WERI-Rb-1 (cell line): ENCODE measurements at regions not wholly inside any gene's neighbourhood (a gene's known extent, or its start where the extent isn't known, plus 50 kb on each side); places are given as distances from the start of the nearest gene placed in this dataset.

Experiments used
- DNase-seq: peaks from one replicate; pipeline ENCODE4 v3.0.0-alpha.2; 2020
- H3K27ac ChIP-seq: fragments of 250-450 bp; sonication (Bioruptor Pico); 2 replicates; pipeline ENCODE4 v1.5.1; 2020; ENCODE audit warnings: mild to moderate bottlenecking, moderate library complexity
- H3K27me3 ChIP-seq: fragments of 250-450 bp; sonication (Bioruptor Pico); 2 replicates; pipeline ENCODE4 v1.5.1; 2021; ENCODE audit warnings: mild to moderate bottlenecking, low read depth, moderate library complexity; ENCODE audit not compliant: insufficient read depth, severe bottlenecking
- H3K36me3 ChIP-seq: fragments of 250-450 bp; sonication (Bioruptor Pico); 2 replicates; pipeline ENCODE4 v1.5.1; 2020; ENCODE audit warnings: mild to moderate bottlenecking, moderate library complexity
- H3K4me3 ChIP-seq: 2 replicates; pipeline ENCODE4 v1.5.1; 2011; ENCODE audit warnings: low read depth, mild to moderate bottlenecking, control low read depth, low read length
- H3K9me3 ChIP-seq: fragments of 250-450 bp; sonication (Bioruptor Pico); 2 replicates; pipeline ENCODE4 v1.5.1; 2021; ENCODE audit warnings: mild to moderate bottlenecking, moderate library complexity; ENCODE audit not compliant: severe bottlenecking
- TF ChIP-seq, protein P1 (sequence below): IDR thresholded peaks from 2 replicates; pipeline ENCODE4 v1.5.1; 2011; ENCODE audit warnings: low read depth, mild to moderate bottlenecking, control low read depth, inconsistent platforms, low read length

DNA sequence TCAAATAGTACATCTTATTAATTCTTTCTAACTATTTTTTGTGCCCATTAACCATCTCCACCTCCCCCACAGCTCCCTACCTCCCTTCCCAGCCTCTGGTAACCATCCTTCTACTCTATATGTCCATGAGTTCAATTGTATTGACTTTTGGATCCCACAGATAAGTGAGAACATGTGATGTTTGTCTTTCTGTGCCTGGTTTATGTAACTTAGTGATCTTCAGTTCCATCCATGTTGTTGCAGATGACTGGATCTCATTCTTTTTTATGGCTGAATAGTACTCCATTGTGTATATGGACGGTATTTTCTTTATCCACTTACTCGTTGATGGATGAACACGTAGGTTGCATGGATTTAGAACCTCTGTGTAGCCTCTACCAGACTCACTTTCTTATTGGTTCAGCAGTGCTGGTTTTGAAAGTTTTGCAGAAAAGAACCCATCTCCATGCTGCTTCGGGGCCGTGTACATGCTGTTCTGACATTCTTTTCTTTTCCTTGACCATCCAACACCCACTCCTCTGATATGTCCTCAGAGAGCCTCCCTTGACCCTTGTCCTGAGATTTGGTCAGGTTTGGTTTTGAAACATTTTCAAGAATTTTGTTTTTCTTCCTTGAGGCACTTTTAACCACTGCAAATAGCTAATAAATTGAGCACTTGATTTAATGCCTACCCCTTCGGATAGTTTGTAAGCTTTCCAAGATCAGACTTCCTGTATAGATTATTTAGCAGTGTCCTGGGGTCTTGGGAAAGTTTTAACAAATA, 231.2 kb upstream of the ZFP64 start:
- TF ChIP-seq, protein P1, sequence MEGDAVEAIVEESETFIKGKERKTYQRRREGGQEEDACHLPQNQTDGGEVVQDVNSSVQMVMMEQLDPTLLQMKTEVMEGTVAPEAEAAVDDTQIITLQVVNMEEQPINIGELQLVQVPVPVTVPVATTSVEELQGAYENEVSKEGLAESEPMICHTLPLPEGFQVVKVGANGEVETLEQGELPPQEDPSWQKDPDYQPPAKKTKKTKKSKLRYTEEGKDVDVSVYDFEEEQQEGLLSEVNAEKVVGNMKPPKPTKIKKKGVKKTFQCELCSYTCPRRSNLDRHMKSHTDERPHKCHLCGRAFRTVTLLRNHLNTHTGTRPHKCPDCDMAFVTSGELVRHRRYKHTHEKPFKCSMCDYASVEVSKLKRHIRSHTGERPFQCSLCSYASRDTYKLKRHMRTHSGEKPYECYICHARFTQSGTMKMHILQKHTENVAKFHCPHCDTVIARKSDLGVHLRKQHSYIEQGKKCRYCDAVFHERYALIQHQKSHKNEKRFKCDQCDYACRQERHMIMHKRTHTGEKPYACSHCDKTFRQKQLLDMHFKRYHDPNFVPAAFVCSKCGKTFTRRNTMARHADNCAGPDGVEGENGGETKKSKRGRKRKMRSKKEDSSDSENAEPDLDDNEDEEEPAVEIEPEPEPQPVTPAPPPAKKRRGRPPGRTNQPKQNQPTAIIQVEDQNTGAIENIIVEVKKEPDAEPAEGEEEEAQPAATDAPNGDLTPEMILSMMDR = no peak
- no peak for DNase-seq
- H3K4me3 ChIP-seq = no peak overlapping the region
- H3K9me3 ChIP-seq = peaks cover 2% of the 10 kb centered on the region
- H3K36me3 ChIP-seq = no peaks in the 10 kb centered on the region
- H3K27ac ChIP-seq = no peak overlapping the region
- peaks cover 20% of the 10 kb centered on the region for H3K27me3 ChIP-seq

DNA sequence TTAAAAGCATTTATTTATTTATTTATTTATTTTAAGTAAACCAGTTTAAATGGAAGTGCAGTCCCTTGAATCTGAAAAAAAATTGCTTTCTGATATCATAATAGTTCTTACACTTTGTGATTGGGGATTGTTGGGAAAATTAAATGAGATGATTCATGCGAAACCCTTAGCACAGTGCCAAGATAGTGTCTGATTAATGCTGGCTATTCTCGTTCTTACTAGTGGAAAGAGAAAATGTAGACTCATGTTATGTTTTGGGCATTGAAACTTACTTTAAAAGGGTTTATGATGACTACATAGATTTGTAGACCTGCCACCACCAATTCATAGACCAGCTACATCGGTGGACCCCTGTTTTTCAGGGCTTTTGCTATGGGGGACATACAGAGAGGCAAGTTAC, 229.2 kb upstream of the ZFP64 start:
- DNase-seq = no peak
- Histone ChIP-seq H3K4me3 (no peak overlapping the region), H3K9me3 (peaks cover 2% of the 10 kb centered on the region), H3K36me3 (no peaks in the 10 kb centered on the region), H3K27ac (no peak overlapping the region), H3K27me3 (peaks cover 28% of the 10 kb centered on the region)
- TF ChIP-seq, protein P1 = no peak

DNA sequence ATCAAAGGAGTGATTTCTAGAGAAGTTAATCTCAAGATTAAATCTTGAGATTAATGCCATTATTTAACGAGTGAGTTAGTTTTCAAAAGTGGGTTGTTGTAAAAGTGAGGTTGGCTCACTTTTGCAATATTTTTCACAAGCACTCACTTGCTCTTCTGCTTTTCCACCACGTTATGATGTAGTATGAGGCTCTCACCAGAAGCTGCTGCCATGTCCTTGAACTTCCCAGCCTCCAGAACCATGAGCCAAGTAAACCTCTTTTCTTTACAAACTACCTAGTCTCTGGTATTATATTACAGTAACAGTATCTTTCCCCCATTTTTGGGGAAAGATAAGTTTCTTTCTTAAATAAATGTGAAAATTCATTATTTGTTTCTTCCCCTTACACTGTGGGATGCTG, 227.6 kb upstream of the ZFP64 start:
- TF ChIP-seq, protein P1 = no peak

DNA sequence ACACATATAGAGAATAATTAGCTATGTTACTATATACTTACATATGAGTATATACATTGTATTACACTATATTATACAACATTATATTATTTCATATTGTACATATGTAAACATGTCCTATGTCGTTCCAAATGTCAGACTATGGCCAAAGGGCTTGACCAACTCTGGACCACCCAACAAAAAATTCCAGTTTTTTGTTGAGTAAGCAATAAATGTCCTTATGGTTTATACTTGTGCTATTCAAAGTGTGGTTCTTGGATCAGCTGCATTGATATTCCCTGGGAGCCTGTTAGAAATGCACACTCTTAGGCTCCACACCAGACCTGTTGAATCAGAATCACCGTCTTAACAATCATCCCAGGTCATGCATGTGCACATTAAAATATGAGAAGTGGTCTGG, 225.4 kb upstream of the ZFP64 start:
- no peak overlapping the region for H3K4me3 ChIP-seq
- peaks cover 34% of the 10 kb centered on the region for H3K27me3 ChIP-seq
- no peak for DNase-seq
- no peak overlapping the region for H3K27ac ChIP-seq
- H3K36me3 ChIP-seq = no peaks in the 10 kb centered on the region
- H3K9me3 ChIP-seq = no peaks in the 10 kb centered on the region
- TF ChIP-seq, protein P1 = no peak

More for the DNA sequence above, 227.6 kb upstream of the ZFP64 start:
- no peaks in the 10 kb centered on the region for H3K36me3 ChIP-seq
- no peak for DNase-seq
- H3K27ac ChIP-seq = no peak overlapping the region
- H3K9me3 ChIP-seq = peaks cover 2% of the 10 kb centered on the region
- H3K27me3 ChIP-seq = peaks cover 34% of the 10 kb centered on the region
- no peak overlapping the region for H3K4me3 ChIP-seq

DNA sequence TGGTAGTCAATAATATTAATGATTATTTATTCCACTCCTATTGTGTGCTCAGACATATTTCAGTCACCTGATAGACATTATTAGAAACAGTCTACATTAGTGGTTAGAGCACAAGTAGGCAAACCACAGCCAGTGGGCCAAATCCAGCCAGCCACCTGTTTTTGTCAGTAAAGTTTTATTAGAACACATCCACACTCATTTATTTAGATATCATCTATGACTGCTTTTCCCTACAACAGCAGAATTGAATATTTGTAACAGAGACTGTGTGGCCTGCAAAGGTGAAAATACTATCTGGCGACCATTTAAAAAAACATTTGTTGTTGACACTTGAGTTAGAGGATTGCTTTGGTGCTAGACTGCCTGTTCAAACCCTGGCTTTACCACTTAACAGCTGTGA, 220.0 kb upstream of the ZFP64 start:
- TF ChIP-seq, protein P1 = no peak
- DNase-seq = no peak
- Histone ChIP-seq H3K4me3 (no peak overlapping the region), H3K36me3 (no peaks in the 10 kb centered on the region), H3K27me3 (peaks cover 33% of the 10 kb centered on the region), H3K27ac (no peak overlapping the region), H3K9me3 (no peaks in the 10 kb centered on the region)
